ENCODE measurements at regions not wholly inside any gene's neighbourhood (a gene's known extent, or its start where the extent isn't known, plus 50 kb on each side); places are given as distances from the start of the nearest gene placed in this dataset.

GRCh38 chr7:97471491-97471890 is 260.4 kb upstream of the TAC1 start:
- TF ChIP-seq POLR2A (IDR thresholded peaks at IDR 0.05) (no peak), CTCF (IDR thresholded peaks at IDR 0.05) (no peak)
